ENCODE measurements at regions not wholly inside any gene's neighbourhood (a gene's known extent, or its start where the extent isn't known, plus 50 kb on each side); places are given as distances from the start of the nearest gene placed in this dataset.

GRCh38 chr21:15241997-15242736 lies 177.4 kb upstream of the NRIP1 start:
- no peak for DNase-seq (ENCODE audit: low read depth)

DNA sequence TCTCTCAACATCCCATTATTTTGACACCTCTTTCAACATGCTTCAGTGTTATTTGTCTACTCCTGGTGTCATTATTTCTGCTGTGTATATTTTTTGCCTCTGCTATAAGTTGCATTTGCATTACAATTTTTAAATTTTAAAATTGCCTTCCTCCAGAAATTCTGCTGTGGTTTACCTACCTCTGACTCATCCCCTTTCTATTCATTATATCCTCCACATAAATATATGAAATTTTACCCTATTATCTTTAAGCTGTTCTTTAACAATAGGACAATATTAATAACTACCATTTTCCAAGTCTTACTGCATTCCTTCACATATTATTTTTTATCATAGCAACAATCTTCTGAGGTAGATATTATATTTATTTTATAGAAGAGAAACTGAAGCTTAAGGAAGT lies 178.1 kb upstream of the NRIP1 start:
- no peak for DNase-seq (ENCODE audit: low read depth)

DNA sequence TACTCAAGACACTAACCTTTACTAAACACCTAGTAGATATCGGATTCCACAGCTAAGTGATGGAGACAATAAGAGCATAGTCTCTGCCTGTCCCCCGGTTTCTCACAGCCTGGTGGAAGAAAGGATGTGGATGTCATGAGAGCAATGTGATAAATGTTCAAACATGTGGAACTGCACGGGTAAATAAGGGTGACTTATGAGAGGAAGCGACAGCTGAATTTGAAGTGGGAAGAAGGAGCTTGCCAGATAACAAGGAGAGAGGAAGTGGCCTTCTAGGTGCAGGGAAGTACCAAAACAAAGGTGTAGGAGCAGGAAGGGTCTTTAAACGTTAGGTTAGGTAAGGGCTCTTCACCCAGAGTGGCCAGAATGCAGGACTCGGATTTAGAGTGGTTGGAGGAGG lies 178.6 kb upstream of the NRIP1 start:
- no peak for DNase-seq (ENCODE audit: low read depth)

GRCh38 chr21:15247613-15248012 lies 182.8 kb upstream of the NRIP1 start:
- DNase-seq (ENCODE audit: low read depth), result no peak

DNA sequence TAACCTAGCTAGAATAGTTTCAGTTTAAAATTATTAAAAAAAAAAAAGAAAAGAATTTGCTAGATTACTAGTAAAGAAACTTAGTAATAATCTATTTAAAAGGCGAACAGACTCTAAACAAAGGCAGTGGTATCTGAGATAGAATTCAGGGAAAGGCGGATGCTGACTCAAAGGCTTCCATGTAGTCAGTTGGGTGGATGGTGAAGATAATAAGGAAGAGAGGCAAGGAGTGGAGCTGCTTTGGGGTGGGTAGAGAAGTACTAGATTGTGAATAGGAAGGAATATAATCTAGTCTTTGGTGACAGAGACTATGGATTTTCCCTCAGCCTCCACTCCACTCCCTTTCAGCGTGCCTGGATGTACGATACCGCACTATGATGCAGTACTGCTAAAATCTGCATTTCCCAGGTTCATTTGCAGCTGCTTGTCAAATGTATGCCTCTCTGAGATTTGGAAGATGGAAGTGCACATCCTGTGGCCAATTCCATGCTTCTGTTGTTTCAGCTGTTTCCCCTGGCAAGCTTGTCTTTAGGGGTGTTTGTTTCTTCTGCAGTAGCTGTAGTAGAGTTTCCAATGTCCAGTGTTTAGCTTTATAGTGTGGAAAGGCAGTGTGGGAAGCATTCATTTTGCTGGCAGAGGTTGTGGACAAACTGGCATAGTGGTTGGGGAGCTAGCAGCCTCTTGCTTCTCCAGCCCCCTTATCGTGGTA lies 184.6 kb upstream of the NRIP1 start:
- no peak for DNase-seq (ENCODE audit: low read depth)

DNA sequence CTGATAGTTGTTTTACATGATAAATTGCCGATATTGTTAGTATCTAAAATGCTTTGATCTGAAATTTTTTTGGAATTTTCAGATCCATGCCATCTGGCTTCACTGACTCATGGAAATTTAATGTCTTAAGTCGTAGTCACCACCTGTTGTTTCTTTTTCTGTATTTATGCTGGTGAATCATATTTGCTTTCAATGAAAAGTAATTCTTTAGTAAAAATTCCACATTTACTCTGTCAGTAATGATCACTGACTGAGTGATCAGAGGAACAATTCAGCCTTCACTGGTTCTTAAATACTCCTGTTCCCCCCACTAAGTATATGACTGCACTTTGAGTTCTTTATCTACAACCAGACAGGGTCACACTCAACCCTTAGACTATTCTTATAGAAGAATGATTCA lies 185.6 kb upstream of the NRIP1 start:
- DNase-seq (ENCODE audit: low read depth), result no peak

DNA sequence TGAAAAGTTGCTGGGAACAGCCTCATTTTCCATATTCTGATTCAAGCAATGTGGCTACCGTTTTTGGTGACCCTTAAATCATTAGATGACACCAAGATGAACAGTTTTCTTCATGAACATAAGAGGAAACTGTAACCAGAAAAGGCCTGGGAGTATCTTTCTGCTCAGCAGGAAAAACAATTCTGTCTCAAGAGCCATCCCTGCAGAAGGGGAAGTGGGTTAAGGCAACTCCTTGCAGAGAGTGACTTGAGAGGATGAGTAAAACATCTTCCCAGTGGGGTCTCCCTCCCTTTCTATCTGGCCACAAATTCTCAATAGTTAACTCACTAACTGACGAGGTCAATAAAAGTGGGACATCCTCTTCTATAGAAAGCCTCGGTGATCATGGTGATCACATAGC lies 187.6 kb upstream of the NRIP1 start:
- no peak for DNase-seq (ENCODE audit: low read depth)

- DNase-seq (ENCODE audit: low read depth), result no peak
Measured at GRCh38 chr21:15254111-15254510, 189.3 kb upstream of the NRIP1 start.

- DNase-seq (ENCODE audit: low read depth), result no peak
Measured at GRCh38 chr21:15255261-15255660, 190.5 kb upstream of the NRIP1 start.

DNA sequence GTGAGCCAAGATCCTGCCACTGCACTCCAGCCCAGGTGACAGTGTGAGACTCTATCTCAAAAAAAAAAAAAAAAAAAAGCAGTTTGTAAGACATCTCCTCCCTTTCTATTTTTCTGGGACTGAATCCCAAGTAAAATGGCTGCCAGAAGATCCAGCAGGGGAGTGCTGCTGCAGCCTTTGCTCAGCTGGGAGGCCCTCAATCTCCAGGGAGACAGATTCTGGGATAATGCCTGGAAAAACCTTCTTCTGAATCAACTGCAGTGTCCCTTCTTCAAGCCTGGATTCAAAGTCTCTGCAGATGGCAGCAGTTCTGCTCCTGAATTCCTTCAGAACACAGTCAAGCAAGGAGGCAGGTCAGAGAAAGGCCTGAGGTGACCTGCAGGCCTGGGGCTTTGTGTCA lies 191.0 kb upstream of the NRIP1 start:
- DNase-seq (ENCODE audit: low read depth), result no peak

DNA sequence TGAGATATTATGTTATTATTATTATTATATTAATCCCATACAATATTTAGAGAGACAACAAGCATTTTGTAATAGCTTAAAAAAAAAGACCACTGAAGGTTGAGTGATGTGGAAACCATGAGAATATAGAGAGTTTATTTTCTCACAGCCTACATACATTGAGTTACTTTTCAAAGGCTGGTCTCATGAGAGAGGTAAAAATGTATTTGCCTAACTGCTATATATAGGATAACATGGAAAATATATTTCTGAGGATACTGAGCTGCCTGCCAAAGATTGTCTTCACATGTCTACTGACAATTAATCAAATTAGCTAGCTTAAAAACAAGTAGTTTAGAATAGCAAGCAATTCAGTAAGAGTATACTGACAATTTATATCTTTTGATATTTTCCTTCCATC lies 192.2 kb upstream of the NRIP1 start:
- no peak for DNase-seq (ENCODE audit: low read depth)

GRCh38 chr21:15257646-15258045 lies 192.8 kb upstream of the NRIP1 start:
- DNase-seq (ENCODE audit: low read depth), result no peak

DNA sequence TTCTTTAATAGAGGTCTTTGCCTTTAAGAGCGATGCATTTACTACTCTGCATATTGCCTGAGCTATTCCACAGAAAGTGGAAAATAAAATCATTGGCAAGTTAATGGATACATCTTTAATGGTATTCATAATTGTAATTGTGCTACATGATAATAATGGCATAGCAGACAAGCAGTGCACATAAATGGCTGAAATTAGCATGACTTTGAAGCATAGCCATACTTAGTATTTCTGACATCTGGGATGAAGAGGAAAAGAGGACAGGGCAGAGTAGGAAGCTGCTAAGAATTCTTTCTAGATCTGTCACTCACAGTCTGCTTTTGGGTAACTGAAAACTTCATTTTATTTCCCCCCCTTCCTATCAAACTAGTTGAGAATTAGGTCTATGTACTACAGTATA lies 195.0 kb upstream of the NRIP1 start:
- no peak for DNase-seq (ENCODE audit: low read depth)

DNA sequence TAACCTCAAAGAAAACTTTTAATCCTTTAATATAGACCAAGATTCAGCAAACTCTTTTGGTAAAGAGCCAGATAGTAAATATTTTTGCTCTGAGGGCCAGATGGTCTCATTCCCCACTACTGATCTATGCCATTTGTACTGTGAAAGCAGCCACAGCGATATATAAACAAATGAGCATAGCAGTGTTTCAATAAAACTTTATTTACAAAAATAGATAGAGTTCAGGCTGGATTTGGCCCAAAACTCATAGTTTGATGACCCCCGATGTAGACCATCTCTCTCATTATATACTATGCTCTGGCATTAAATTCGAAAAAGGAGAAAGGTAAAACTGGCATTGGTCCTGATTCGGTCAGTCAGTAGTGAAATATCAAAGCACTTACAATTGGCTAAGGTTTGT lies 195.8 kb upstream of the NRIP1 start:
- no peak for DNase-seq (ENCODE audit: low read depth)

GRCh38 chr21:15264084-15264665 lies 199.4 kb upstream of the NRIP1 start:
- DNase-seq (ENCODE audit: low read depth), result no peak

- no peak for DNase-seq (ENCODE audit: low read depth)
Measured at GRCh38 chr21:15272171-15272570, 207.4 kb upstream of the NRIP1 start.

DNA sequence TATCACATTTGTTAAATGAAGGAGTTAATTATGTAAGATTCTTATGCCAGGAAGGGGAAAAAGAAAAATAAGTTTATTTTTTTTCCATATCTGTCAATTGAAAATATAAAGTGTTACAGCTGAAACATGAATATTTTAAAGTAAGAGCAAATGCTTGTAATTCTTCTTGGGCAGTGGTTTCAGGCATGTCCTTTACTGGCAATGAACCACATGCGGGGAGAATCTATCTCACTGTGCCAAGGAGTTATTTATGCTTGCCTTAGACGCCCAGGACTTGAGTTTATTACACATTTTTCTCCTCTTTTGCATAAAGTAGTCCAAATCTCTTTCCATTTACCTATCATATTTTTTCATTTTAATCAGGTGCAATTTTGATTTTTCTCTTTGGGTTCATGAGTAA lies 207.8 kb upstream of the NRIP1 start:
- no peak for DNase-seq (ENCODE audit: low read depth)

- DNase-seq (ENCODE audit: low read depth), result no peak
Measured at GRCh38 chr21:15273244-15273643, 208.4 kb upstream of the NRIP1 start.

DNA sequence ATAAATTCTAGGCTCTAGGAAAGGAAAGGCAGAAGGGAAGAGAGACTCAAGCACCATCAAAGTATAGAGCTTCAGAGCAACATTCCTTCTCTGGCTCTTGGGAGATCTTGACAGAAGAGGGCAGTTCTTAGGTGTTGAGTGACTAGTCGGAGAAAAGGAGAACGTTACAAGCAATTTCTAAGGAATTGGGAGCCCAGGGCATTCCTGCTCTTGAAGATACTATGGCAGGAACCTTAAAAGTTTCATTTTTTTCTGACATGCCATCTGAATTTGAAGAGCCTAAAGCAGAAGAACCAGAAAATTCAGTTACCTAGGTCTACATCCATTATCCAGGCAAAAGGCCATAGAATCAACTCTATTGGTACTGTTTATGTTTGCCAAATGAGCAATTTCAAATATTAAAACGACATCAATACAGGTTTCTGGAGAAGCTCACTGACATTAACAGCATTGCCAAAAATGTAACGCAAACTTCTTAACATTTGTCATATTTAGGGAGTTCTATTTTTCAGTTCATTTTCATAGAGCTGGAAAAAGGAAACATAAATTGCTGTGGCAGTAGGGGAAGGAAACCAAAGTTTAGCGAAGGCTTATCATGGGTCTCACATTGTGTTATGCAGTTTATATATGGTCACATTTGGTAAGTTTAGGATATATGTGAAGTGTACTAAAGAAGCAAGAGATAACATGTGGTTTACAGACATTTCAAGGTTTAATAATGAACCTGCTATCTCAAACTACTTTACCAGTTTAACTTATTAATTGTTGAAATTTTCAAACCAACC lies 210.1 kb upstream of the NRIP1 start:
- DNase-seq (ENCODE audit: low read depth), result no peak

DNA sequence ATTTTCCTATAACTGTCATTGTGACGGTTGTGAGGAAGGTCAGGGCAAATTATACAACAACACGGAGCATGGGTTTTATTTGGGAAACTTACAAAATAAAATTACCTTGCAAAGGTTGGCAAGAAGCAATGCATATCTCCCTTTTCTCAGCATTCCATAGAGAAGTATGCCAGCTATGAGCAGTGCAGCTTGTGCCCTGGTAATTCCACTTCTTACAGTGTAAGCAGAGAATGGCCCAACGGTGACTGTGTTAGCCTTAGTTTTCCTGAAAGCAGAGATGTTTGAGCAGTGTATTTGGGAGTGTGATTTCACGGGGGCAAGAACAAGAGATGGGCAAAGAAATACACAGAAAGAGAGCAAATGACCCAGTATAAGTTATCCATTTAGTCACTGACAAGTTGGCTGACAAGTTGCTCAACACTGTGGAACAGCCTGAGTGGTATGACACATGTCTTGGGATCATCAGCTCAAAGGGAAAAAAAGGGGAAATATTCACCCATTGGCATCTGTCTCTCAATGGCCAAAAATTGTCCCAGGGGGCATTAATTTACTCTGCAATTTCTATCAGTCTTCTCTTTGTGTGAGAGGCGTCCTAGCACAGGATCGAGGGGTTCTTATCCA lies 210.9 kb upstream of the NRIP1 start:
- DNase-seq (ENCODE audit: low read depth), result no peak

GRCh38 chr21:15276243-15276642 lies 211.4 kb upstream of the NRIP1 start:
- no peak for DNase-seq (ENCODE audit: low read depth)

DNA sequence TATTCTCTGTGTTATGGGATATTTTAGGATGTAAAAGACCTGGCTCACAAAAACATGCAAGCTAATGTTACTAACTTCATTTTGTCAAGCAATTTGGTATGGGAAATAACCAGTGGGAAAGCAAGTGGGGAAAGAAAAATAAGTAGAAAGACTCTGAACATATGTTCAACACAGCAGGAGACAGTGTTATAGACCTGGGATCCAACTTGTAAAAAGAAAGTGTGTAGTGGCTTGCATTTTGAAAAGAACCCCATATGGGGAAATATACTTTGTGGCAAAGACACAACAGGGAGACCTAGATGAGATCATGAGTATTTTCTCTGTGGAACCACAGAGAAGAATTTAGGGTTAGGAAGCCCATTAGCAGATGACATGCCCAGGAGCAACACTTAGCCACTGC lies 212.7 kb upstream of the NRIP1 start:
- DNase-seq (ENCODE audit: low read depth), result no peak

All from stimulated activated CD8-positive, alpha-beta memory T cell treated with anti-CD3 and anti-CD28 coated beads, Interleukin-15, amount 100 ng/mL, for 1 hour (primary cell).